Spleen (tissue), 11 donors: ENCODE measurements at regions not wholly inside any gene's neighbourhood (a gene's known extent, or its start where the extent isn't known, plus 50 kb on each side); places are given as distances from the start of the nearest gene placed in this dataset.

Experiments
- DNase-seq: peaks from one replicate; pipeline ENCODE4 v3.0.0-alpha.2; 2020
- H3K27ac ChIP-seq, 8 donors: fragments of 200-600 bp; sonication (generic) in 7 of 8; 1 replicate in 4 of 8; 2 replicates in 4 of 8; pipeline versions ENCODE4 v1.5.0 to v1.8.0; 2016 to 2021; ENCODE audit warnings: inconsistent platforms in 4 of 8, mild to moderate bottlenecking in 4 of 8, moderate library complexity in 1 of 8
- H3K27me3 ChIP-seq, 7 donors: fragments of 200-600 bp; sonication (generic) in 6 of 7; replicated peaks in 1 of 7; 1 replicate in 4 of 7; 2 replicates in 3 of 7; pipeline versions ENCODE4 v1.5.0 to v1.8.0; 2016 to 2021; ENCODE audit warnings: inconsistent platforms in 3 of 7, mild to moderate bottlenecking in 1 of 7
- H3K36me3 ChIP-seq, 6 donors: fragments of 200-600 bp; sonication (generic) in 5 of 6; 1 replicate in 4 of 6; 2 replicates in 2 of 6; pipeline versions ENCODE4 v1.5.0 to v1.8.0; 2016 to 2021; ENCODE audit warnings: inconsistent platforms in 2 of 6
- H3K4me1 ChIP-seq, 6 donors: fragments of 200-600 bp; sonication (generic) in 5 of 6; 1 replicate in 3 of 6; 2 replicates in 3 of 6; pipeline versions ENCODE4 v1.5.0 to v1.8.0; 2016 to 2021; ENCODE audit warnings: inconsistent platforms in 3 of 6
- H3K4me3 ChIP-seq, 8 donors: fragments of 200-600 bp; sonication (generic) in 7 of 8; 1 replicate in 4 of 8; 2 replicates in 4 of 8; pipeline versions ENCODE4 v1.5.0 to v1.8.0; 2016 to 2021; ENCODE audit warnings: inconsistent platforms in 4 of 8, mild to moderate bottlenecking in 4 of 8, moderate library complexity in 2 of 8
- H3K9me3 ChIP-seq, 8 donors: fragments of 200-600 bp; sonication (generic) in 7 of 8; 1 replicate in 4 of 8; 2 replicates in 4 of 8; pipeline versions ENCODE4 v1.5.0 to v1.8.0; 2016 to 2021; ENCODE audit warnings: inconsistent platforms in 4 of 8
- POLR2A ChIP-seq, 3 donors: fragments of 450-650 bp; IDR thresholded peaks; one replicate each; pipeline ENCODE4 v1.5.1; 2017; ENCODE audit warnings: antibody characterized with exemption in 3 of 3, mild to moderate bottlenecking in 1 of 3
- POLR2AphosphoS5 ChIP-seq, 3 donors: sonication (generic); formaldehyde crosslinking; IDR thresholded peaks; one replicate each; pipeline ENCODE4 v1.5.1; 2017; ENCODE audit warnings: antibody characterized with exemption in 3 of 3
- WGBS, 5 donors: extraction: QIAGEN DNeasy Blood & Tissue Kit in 3 of 5; methylation state at CpG; one replicate each; pipeline versions ENCODE4 v1.1.5 to v1.1.7; 2013 to 2018; 5-methylcytosine and 5-hydroxymethylcytosine counted together
- intact Hi-C: fragments of 100-400 bp; cut with DNase I; formaldehyde crosslinking; loops from one replicate; pipeline ENCODE4 v1.15.0; 2023; ENCODE audit warnings: low total_unique reads
- TF ChIP-seq, protein P1 (sequence below), 11 experiments: fragments of 200-600 bp in 7 of 11; fragments of 450-650 bp in 4 of 11; sonication (generic) in 4 of 11; IDR thresholded peaks in 8 of 11; conservative IDR thresholded peaks in 3 of 11; 1 replicate in 7 of 11; 2 replicates in 4 of 11; pipeline versions ENCODE4 v1.4.0 to v1.8.0; 2016 to 2021; ENCODE audit warnings: antibody characterized with exemption in 11 of 11, inconsistent platforms in 4 of 11, mild to moderate bottlenecking in 1 of 11
- donor health status: healthy with polysubstance abuse.
- donor health status: DM: no; HTN: no; CAD: no; lungs with moderate emphysema.
- donor health status: DM: no; HTN: no; CAD: no.
- donor health status: Bipolar disorder and iron deficiency.
- donor health status: healthy.
- donor health status: DM: no; HTN: no; CAD: no.
- donor health status: DM: yes; HTN: yes; CAD: no.

DNA sequence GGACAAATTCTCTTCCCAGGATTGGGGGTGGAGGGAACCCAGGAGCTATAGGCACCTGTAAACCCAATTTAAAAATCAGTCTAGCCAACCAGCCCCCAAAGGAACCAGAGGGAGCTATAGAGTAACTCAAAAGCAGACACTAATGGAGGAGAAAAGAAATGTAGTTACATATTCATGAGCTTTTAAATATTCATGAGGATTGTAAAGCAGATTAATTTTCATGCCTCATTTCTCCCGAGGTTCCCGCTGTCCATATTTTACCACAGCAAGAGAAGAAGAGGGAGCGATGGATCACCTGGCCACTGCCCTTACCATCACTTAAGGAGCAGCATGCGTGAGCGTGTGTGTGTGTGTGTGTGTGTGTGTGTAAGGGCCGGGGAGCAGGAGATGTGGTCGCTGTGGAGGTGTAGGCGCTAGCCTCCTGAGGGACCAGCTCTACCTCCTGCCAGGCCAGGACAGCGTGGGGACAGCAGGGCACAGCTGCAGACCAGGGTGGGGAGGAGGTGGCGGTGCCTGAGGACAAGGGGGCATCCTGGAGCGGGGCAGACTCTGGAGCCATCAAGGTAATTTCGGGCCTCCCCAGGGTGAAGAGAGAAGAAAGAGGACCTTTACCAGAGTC, 100.7 kb upstream of the THY1 start:
- intact Hi-C loops: no loop called here
- no peak overlapping the region for H3K4me3 ChIP-seq
- peaks cover 0 to 5% (median 0%) of the 10 kb centered on the region in 7 donors for H3K27me3 ChIP-seq
- H3K27ac ChIP-seq: no peak overlapping the region
- 81 to 90% (median 82%) methylated on average over 12 of the region's 12 CpGs for WGBS, 5 donors
- no peaks in the 10 kb centered on the region for H3K36me3 ChIP-seq
- no peaks in the 10 kb centered on the region for H3K9me3 ChIP-seq
- TF ChIP-seq, protein P1, sequence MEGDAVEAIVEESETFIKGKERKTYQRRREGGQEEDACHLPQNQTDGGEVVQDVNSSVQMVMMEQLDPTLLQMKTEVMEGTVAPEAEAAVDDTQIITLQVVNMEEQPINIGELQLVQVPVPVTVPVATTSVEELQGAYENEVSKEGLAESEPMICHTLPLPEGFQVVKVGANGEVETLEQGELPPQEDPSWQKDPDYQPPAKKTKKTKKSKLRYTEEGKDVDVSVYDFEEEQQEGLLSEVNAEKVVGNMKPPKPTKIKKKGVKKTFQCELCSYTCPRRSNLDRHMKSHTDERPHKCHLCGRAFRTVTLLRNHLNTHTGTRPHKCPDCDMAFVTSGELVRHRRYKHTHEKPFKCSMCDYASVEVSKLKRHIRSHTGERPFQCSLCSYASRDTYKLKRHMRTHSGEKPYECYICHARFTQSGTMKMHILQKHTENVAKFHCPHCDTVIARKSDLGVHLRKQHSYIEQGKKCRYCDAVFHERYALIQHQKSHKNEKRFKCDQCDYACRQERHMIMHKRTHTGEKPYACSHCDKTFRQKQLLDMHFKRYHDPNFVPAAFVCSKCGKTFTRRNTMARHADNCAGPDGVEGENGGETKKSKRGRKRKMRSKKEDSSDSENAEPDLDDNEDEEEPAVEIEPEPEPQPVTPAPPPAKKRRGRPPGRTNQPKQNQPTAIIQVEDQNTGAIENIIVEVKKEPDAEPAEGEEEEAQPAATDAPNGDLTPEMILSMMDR (IDR thresholded peaks at IDR 0.05 in 8 of 11, conservative IDR thresholded peaks at IDR 0.05 in 3 of 11): no peak
- TF ChIP-seq POLR2AphosphoS5 (IDR thresholded peaks at IDR 0.05) (no peak), POLR2A (IDR thresholded peaks at IDR 0.05) (no peak)
- DNase-seq: peak; percentile 59
- peaks cover 0 to 18% (median 3%) of the 10 kb centered on the region in 6 donors for H3K4me1 ChIP-seq

DNA sequence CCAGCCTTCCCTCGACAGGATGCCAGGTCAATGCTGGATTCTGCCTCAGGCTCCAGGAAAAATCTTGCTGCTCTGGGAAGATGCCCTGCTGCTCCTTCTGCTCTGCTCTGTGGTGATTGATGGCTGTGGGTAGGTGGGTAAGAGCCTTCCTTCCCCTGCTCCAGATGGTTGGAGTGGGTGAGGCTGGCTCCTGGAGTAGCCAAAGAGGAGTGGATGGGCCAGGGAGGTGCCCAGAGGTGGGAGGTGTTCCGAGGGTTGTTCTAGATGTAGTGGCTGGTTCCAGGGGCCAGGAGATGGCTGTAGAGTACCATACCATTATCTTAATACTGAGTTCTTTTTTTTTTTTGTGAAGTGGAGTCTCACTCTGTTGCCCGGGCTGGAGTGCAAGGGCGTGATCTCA, 99.6 kb upstream of the THY1 start:
- Histone ChIP-seq H3K27ac (no peak overlapping the region), H3K4me1 (peaks cover 0 to 18% (median 3%) of the 10 kb centered on the region in 6 donors), H3K4me3 (no peak overlapping the region), H3K36me3 (no peaks in the 10 kb centered on the region), H3K27me3 (peaks cover 0 to 5% (median 0%) of the 10 kb centered on the region in 7 donors), H3K9me3 (no peaks in the 10 kb centered on the region)
- no peak for DNase-seq
- WGBS, 5 donors: 76 to 93% (median 83%) methylated on average over 3 to 4 of the region's 4 CpGs
- TF ChIP-seq, protein P1 (IDR thresholded peaks at IDR 0.05 in 8 of 11, conservative IDR thresholded peaks at IDR 0.05 in 3 of 11): no peak
- TF ChIP-seq POLR2A (IDR thresholded peaks at IDR 0.05) (no peak), POLR2AphosphoS5 (IDR thresholded peaks at IDR 0.05) (no peak)
- intact Hi-C loops: no loop called here

DNA sequence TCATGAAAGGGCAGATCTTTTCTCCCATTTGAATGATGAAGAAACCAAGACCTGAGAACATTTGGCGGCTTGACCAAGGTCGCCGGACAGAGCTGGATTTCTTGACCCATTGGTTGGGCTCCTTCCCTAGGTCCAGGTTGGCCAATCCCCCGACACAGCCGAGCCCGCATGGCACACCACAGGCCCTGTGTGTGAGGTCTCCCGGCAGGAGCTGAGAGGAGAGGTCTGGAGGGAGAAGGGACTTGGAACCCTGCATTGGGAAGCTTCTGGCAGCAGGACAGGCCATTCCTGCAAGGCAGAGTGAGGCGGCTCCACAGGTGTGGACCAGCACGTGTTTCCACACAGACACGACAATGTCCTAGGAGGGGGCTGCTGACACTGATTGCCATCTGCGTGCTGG, 98.6 kb upstream of the THY1 start:
- Histone ChIP-seq H3K36me3 (no peaks in the 10 kb centered on the region), H3K27me3 (peaks cover 0 to 5% (median 0%) of the 10 kb centered on the region in 7 donors), H3K4me1 (peaks cover 0 to 18% (median 3%) of the 10 kb centered on the region in 6 donors), H3K27ac (no peak overlapping the region), H3K4me3 (no peak overlapping the region), H3K9me3 (no peaks in the 10 kb centered on the region)
- no peak for DNase-seq
- 72 to 95% (median 88%) methylated on average over 11 of the region's 11 CpGs for WGBS, 5 donors
- intact Hi-C loops: no loop called here
- no peak for TF ChIP-seq POLR2AphosphoS5 (IDR thresholded peaks at IDR 0.05)
- TF ChIP-seq, protein P1 (IDR thresholded peaks at IDR 0.05 in 8 of 11, conservative IDR thresholded peaks at IDR 0.05 in 3 of 11): no peak
- no peak for TF ChIP-seq POLR2A (IDR thresholded peaks at IDR 0.05)

DNA sequence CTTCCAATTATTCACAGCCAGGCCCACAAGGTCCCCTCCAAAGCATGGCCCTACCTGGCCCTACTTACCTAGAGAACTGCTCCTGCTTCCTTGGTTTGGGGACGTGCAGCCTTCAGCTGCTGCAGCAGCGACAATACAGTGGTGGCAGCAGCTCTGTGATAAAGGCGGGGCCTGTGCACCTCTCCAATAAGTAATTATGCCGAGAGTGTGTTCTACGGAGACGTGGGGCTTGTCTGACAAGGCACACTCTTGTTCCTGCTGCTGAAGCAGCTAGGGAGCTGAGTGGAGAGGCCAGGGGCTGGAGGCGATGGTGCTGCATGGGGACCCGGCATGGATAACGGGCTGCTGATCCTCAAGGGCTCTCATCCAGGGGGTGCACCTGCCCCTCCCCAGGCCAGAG, 98.0 kb upstream of the THY1 start:
- Histone ChIP-seq H3K9me3 (no peaks in the 10 kb centered on the region), H3K4me3 (no peak overlapping the region), H3K27me3 (peaks cover 0 to 5% (median 0%) of the 10 kb centered on the region in 7 donors), H3K4me1 (peaks cover 0 to 18% (median 3%) of the 10 kb centered on the region in 6 donors), H3K36me3 (no peaks in the 10 kb centered on the region), H3K27ac (no peak overlapping the region)
- 83 to 90% (median 87%) methylated on average over 7 to 9 of the region's 9 CpGs for WGBS, 5 donors
- DNase-seq: no peak
- intact Hi-C loops: no loop called here
- TF ChIP-seq POLR2A (IDR thresholded peaks at IDR 0.05) (no peak), POLR2AphosphoS5 (IDR thresholded peaks at IDR 0.05) (no peak)
- TF ChIP-seq, protein P1 (IDR thresholded peaks at IDR 0.05 in 8 of 11, conservative IDR thresholded peaks at IDR 0.05 in 3 of 11): no peak
